D721Med (cell line): ENCODE measurements at regions not wholly inside any gene's neighbourhood (a gene's known extent, or its start where the extent isn't known, plus 50 kb on each side); places are given as distances from the start of the nearest gene placed in this dataset.
A peak's percentile ranks its signal among the peaks of the same experiment; 100 is the strongest.

ENCODE experiments used
- DNase-seq: peaks from one replicate; pipeline ENCODE4 v3.0.0; 2011; ENCODE audit warnings: low spot score; ENCODE audit not compliant: insufficient read length
- FAIRE-seq: peaks from 2 replicates; lab custom pipeline; 2011; peaks lifted over from hg19 to GRCh38; lab: Jason Lieb, UNC
- CTCF ChIP-seq: IDR thresholded peaks from 2 replicates; pipeline ENCODE4 v1.5.1; 2012; ENCODE audit warnings: mild to moderate bottlenecking, control low read depth; ENCODE audit not compliant: insufficient read depth; ENCODE audit errors: missing control alignments

GRCh38 chr5:135255461-135256178 lies 143.4 kb downstream of the MACROH2A1 start:
- peak; percentile 38 for TF ChIP-seq CTCF
- no peak for FAIRE-seq
- DNase-seq: no peak

- FAIRE-seq (no peak), DNase-seq (no peak)
- TF ChIP-seq CTCF: no peak
Measured at GRCh38 chr5:135254183-135254582, 144.8 kb downstream of the MACROH2A1 start.

- DNase-seq: no peak
- TF ChIP-seq CTCF: no peak
- no peak for FAIRE-seq
Measured at GRCh38 chr5:135253601-135254178, 145.3 kb downstream of the MACROH2A1 start.

- FAIRE-seq (no peak), DNase-seq (no peak)
- no peak for TF ChIP-seq CTCF
Measured at GRCh38 chr5:135251093-135251492, 147.9 kb downstream of the MACROH2A1 start.

GRCh38 chr5:135250671-135251070 lies 148.4 kb downstream of the MACROH2A1 start:
- no peak for TF ChIP-seq CTCF
- no peak for DNase-seq
- no peak for FAIRE-seq

- DNase-seq (no peak), FAIRE-seq (no peak)
- TF ChIP-seq CTCF: no peak
Measured at GRCh38 chr5:135249658-135250057, 149.4 kb downstream of the MACROH2A1 start.

- DNase-seq: no peak
- TF ChIP-seq CTCF: no peak
- no peak for FAIRE-seq
Measured at GRCh38 chr5:135248801-135249231, 150.2 kb downstream of the MACROH2A1 start.
